Left colon (tissue), 2 donors: ENCODE measurements at regions not wholly inside any gene's neighbourhood (a gene's known extent, or its start where the extent isn't known, plus 50 kb on each side); places are given as distances from the start of the nearest gene placed in this dataset.
"Not testable (repeated sequence)": the region's sequence is repeated elsewhere in the genome, so short reads cannot be mapped to it uniquely, and the experiment has no call there.

Source experiments
- ATAC-seq: fragments of 200-7000 bp; cut with Tn5 transposase; one replicate; pipeline ENCODE4 v1.9.1; 2020; ENCODE audit warnings: mild to moderate bottlenecking, moderate library complexity
- DNase-seq, 2 donors: peaks; one replicate each; pipeline ENCODE4 v3.0.0-alpha.2; 2020
- intact Hi-C, 2 donors: fragments of 100-400 bp; cut with DNase I in 1 of 2; cut with micrococcal nuclease in 1 of 2; formaldehyde crosslinking; loops; one replicate each; pipeline versions ENCODE4 v1.11.2 to v1.14.0; 2022; cut with DNase I, micrococcal nuclease
- donor health status: DM: no; HTN: no; CAD: no.
- donor health status: DM: yes; HTN: yes; CAD: no.

DNA sequence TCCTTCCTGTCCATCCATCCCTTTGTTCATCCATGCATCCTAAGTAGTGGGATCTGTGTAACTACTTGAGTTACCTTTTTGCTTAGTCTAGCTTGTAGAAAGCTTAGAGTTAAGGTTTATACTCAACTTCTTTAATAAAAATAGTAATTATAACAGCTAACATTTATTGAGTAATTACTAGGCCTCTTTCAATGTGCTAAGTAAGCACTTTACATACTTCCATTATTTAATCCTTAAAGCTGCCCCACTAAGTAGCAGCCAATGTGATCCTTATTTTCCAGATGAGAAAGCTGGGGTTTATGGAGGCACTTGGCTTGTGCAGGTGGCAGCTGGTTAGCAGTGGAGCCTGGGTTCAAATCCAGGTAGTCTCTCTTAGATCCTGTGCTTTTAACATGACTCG lies 182.9 kb downstream of the FGF9 start:
- intact Hi-C loops = no loop called here
- no peak for DNase-seq
- ATAC-seq = no peak

DNA sequence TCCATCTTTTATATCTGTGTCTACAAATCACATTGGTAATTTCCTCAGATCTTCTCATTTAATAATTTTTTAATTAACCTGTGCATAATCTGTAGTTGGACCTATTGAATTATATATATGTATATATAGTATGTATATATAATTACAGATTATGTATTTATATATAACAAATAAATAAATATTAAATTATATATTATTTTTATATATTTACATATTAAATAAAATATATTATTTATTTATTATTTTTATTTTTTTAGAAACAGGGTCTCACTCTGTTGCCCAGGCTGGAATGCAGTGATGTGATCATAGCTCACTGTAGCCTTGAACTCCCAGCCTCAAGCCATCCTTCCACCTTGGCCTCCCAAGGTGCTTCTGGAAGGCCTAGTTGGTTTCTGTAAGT lies 197.9 kb downstream of the FGF9 start:
- ATAC-seq = no peak

DNA sequence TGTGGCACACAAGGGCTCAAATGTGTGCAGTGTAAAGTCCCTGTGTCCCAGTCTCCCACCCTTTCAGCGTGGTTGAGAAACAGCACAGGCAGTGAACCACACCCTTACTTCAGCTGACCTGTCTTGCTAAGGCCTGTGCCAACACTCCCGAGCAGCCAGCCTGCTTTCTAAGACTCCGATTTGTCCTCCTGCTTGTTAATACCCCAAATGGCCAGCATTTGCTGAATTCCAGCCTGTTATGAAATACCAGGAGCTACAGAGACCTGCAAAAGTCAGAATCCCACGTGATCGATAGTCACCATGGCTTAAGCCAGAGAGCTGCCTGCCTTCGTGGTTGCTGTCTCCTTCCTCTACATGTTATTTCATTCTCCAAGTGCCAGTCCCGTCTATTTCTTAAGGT lies 200.5 kb downstream of the FGF9 start:
- DNase-seq (no peak), ATAC-seq (peak; percentile 95)
- intact Hi-C loops = no loop called here

More for the DNA sequence above, 197.9 kb downstream of the FGF9 start:
- intact Hi-C loops = no loop called here
- no peak for DNase-seq

DNA sequence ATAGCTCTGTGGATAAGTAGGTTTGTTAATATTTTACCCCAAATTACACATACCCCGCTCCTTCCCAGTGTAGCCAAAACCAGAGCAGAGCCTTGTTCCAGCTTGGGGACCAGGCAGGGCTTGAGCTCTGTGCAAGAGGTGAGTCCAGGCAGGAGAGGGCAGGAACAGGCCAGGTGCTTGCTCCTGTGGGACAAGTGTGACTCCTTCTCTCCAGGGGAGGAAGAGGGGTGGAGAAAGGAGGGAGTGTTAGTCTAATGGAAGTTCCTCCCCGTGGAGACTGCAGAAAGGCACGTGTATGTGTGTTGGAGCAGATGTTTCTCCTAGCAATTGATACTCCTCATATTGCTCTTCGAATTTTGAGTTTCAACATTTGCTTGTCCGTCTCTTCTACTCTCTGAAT lies 201.0 kb downstream of the FGF9 start:
- intact Hi-C loops = no loop called here
- ATAC-seq (peak; percentile 83), DNase-seq (peak in 1 of 2 donors; percentile 38)

DNA sequence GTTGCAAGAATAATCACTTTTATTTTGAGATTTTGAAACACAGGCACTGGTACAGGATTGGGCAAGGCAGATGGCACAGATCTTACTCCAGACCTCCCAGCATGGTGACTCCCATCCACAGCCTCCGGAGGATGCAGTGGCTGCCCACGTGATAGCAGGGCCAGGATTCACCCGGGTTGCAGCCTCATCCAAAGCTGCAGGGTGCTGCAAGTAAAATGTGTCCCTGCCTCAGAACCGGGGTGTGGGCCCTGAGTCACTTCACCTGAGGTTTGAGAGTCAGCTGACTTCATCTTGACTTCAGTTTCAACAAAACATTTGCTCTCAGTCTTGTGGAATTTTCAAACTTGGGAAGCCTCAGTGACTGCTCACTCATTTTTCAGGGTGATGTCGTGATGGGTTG lies 201.9 kb downstream of the FGF9 start:
- no peak for ATAC-seq
- intact Hi-C loops = no loop called here

DNA sequence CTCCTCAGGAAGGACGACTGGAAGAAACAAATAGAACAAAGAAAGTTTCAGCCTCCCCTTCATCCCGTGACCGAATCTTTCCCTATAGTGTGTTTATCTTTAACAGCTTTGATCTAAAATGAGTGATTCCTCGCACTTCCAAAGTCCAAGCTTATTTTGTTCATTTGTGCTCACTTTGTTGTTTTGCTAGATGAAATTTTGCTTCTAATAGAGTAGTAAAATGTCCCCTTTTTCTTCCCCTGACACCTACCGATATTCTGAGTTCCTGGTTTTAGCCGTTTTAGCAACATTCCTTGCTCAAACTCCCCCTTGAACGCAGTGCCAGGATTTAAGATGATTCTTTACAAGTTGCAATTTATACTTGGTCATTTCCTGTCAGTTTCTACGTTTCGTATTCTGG lies 204.2 kb downstream of the FGF9 start:
- DNase-seq = no peak
- ATAC-seq = no peak
- intact Hi-C loops = no loop called here

More for the DNA sequence above, 201.9 kb downstream of the FGF9 start:
- no peak for DNase-seq

DNA sequence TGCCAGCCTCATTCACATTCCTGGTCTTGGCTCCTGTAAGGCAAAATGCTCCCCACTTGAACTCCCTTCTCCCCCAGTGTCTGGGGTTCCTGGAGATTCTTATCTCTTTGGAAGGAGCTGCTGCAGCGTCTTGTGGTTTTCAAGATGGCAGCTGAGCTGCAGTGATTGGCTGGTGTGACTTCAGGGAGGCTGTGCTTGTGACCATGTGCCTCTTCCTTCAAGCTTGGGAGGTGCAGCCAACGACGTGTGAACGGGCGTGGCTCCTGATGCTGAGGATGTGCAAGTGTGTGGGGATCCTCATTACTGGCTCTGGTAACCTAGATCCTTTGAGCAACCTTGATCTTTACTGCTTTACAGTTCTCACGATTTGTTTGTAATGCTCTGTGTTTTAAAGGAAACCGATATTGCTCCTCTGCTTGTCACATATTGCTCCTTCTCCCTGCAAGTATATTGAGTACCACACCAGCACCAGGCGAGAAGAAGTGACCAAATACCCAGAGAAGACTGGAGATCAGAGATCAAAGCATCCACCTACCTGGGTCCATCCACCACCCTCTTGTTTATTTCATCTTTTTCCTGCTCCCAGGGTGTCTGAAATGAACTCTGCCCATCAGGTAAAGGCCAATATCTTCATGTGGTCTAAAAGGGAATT lies 208.5 kb downstream of the FGF9 start:
- intact Hi-C loops = no loop called here
- ATAC-seq (no peak), DNase-seq (no peak)

DNA sequence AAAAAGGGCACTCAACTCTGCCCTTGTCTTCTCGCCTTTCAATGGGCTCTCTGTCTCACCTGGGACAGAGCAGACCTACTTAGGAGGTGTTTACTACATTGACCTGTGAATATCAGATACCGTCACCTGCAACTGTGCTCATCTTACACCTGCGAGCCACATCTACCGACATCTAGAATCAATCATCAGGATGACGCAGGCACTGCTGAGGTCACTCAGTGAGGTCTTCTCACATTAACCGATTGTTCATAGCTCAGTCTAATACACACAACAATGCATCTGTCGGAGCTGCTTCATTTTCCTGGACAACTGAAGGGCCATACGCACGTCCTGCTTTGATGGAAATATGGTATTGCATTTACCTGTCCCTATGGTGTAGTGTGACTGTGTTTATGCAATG lies 211.9 kb downstream of the FGF9 start:
- DNase-seq (no peak), ATAC-seq (no peak)
- intact Hi-C loops = no loop called here

DNA sequence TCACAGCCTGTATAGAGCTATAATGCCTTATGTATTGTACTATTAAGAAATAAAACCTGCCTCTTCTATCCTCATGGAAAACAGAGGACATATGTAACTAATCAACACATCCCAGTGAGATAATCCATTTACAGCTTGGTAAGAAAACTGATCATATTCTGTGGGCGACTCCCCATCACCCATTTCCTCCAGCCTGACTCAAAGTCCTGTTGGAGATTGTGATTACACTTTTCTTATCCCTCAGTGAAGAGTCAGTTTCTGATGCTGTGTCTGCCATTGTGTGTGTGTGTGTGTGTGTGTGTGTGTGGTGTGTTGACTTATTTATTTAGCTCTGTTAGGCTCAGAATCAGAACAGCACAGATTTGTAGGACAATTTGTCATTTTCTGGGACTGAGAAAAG lies 212.8 kb downstream of the FGF9 start:
- ATAC-seq (no peak), DNase-seq (no peak)
- intact Hi-C loops = no loop called here

DNA sequence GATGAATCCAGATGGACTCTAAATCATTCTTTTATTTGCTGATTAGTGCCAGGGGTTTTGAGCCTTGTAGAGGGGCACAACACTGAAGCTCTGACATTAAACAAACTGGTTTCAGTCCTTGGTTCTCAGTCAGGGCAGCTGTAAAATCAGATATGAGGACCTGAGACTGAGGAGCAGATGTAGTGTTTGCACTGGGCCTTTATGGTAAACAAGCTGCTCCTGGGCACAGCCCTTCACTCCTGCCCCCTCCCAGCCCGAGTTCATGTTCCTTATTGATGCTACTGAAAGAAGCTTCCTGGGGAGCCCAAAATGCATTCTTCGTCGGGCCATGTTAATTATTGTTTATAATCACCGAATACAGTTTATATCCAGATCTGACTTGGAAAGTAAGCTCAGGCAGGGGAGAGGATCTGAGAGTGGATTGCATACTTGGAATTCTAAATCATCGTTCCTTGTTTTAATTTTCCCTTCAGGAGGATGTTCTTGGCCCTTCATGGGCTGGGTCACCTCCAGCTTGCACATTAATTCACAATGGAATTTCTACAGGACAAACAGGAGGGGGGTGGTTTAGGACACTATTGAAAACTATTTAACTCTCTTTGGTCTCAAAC lies 213.5 kb downstream of the FGF9 start:
- ATAC-seq (peak; percentile 82), DNase-seq (no peak)
- intact Hi-C loops = no loop called here

DNA sequence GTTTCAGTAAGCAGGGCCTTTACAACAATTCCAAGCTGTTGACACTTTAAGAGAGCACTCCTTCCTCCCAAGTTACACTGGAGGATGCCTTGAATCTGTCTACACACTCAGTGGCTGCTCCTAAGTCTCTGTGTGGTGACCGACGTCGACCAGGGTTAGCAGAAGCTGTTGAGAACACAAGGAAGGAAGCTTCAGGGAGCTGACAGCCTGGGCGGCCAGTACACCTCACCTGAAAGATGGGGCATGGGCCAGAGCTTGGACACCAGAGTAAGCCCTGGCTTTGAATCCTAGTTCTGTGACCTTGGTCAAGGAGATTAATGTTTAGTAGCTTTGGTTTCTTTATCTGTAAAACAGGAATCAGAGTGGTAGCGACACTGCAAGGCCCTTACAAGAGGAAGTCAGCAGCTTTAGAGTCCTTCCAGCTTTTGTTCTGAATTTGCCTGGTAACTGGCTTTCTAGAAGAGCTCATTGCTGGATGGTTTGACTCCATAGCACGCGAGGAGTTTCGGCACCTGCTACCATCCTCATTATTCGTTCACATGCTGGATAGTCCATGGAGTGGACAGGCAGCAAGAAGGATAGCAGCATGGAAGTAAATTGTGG lies 214.2 kb downstream of the FGF9 start:
- no peak for ATAC-seq
- intact Hi-C loops = no loop called here
- DNase-seq = no peak

DNA sequence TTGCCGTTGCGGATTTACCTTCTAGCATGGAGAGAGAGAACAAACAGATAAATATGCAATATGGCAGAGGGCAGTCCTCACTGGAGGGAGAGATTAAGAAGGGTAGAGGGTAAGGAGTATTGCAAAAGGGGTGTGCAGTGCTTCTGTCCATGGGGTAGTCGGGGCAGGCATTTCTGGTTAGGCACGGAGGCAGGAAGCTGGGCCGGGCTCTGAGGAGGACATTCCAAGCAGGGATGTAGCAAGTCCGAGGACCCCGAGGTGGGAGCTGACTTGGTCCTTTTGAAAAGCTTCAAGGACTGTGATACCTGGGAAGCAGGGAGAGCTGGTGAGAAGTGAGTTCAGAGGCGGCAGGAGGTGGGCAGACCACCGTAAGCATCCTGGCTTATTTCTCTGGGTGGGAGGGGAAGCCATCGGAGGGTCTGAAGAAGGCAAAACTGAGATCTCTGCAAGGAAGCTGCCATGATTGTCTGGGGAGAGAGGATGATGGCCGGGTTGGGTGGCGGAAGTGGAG lies 214.9 kb downstream of the FGF9 start:
- no peak for DNase-seq
- ATAC-seq = no peak
- intact Hi-C loops = no loop called here

DNA sequence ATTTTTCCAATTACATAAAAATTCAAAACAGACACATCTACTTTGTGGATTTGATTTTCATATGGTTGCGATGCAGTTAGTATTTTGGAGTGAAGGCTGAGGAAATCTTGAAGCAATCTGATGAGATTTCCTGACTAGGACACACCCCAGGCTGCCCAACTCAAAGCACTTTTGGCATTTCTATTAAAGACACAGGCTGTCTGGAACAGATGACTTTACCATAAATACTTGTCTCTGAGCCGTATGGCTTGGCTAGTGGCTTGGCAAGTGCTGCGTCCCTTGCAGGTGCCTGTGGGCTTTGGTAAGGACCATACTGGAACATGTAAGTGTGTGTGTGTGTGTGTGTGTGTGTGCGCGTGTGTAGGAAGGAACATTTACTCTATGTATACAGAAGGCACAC lies 218.8 kb downstream of the FGF9 start:
- intact Hi-C loops = no loop called here
- DNase-seq (no peak), ATAC-seq (no peak)

DNA sequence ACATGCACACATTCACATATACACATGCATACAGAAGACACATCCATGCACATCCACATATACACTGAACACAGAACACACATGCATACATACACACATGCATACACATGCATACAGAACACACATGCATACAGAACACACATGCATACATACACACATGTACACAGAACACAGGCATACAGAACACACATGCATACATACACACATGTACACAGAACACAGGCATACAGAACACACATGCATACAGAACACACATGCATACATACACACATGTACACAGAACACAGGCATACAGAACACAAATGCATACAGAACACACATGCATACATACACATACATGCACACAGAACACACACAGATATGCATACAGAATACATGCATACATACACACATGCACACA lies 219.3 kb downstream of the FGF9 start:
- intact Hi-C loops, ATAC-seq, DNase-seq: not testable (repeated sequence)

DNA sequence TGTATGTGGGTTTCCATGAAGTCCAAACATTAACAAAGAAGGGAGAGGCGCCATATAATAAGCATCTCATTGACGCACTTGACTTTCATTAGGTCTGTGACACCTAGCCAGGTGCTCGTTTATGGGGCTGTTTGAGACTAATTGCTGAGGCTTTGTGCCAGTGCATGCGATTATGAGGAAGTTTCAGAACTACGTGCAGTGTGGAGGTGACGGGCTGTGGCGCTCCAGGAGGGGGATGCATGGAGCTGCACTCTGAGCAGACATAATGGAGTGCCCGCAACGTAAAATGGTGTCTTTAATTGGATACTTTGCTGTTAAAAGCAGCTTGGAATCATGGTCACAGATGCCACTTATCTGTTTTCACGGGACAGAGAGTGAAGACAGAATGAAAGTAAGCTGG lies 223.2 kb downstream of the FGF9 start:
- peak; percentile 90 for ATAC-seq
- intact Hi-C loops = no loop called here
- peak; percentile 70 to 82 for DNase-seq

DNA sequence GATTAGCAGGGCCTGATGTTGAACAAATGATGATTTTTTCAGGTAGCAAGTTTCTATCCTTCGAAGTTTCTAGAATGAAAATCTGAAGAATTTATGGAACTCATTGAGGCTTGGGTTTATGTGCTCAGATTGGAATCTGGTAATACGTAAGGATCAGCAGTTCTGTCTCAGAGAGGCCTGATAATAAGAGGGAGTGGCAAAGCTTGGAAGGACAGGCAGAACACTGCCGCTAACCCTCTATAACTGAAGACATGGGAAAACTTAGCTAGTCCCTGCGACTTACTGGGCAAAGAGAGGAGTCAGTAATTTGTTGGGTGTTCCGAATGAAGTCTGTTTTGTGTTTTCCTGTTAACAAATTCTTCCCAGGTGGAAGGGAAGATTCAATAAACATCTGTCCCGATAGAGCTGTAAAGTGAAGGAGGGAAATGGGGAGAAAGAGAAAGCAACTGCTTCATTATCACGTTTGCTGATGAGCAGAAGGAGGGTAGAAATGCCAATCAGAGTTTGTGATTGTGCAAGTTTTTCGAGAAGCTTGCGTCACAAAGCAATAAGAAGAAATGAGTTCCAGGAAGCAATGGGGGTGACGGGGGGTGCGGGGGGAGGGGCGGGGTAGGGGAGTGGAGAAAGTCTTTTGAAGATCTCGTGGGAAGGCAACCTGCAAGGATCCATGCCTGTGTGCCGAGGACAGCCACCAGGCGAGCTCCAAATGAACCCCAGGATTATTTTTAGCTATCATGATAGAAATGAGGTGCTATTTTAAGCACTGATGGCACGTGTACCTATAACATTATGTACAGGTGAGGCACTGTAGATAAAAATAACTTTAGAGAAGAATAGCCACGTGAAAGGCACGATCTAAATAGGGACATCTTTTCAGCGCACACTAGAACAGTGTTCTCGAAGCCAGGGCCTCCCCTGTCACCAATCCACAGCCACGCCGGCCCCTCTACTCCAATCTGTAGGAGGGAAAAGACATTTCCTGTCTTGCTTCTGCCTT lies 224.1 kb downstream of the FGF9 start:
- DNase-seq (no peak), ATAC-seq (peak; percentile 70)
- intact Hi-C loops = no loop called here

DNA sequence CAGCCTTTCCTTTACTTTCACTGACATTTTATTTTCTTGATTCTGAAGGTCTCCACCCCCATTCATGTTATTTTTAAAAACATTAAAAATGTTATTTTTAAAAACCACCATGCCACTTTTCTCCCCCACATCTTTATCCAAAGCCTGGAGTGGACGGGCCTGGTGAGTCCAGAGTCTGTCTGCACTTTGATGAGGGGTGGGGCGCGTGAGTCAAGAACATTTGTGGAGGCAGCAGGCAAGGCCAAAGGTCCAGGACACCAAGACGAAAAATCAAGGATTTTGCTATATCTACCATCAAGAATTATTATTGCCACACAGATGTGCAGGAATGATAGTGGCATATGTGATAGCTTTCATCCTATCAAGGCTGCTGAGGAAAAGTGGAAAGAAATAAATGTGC lies 224.9 kb downstream of the FGF9 start:
- intact Hi-C loops = no loop called here
- ATAC-seq = peak; percentile 67
- DNase-seq = peak; percentile 59 to 75

DNA sequence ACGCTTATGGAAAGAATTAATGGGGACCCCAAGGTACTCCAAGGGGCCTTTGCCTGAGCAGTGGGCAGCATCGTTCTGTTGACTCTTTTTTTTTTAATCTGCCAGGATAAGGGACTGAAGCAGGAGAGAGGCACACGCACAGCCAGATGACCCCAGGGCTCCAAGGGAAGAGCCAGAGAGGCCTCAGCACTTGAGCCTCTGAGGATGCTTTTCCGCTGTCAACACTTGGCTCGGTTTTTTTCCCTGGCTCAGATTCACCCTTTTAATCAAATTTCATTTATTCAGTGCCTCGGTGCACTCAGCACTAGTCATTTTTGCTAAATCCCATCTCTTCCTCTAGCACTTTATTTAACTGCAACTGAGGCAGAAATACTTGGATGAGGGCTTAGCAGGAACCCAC lies 226.3 kb downstream of the FGF9 start:
- intact Hi-C loops = no loop called here
- DNase-seq = no peak
- no peak for ATAC-seq

DNA sequence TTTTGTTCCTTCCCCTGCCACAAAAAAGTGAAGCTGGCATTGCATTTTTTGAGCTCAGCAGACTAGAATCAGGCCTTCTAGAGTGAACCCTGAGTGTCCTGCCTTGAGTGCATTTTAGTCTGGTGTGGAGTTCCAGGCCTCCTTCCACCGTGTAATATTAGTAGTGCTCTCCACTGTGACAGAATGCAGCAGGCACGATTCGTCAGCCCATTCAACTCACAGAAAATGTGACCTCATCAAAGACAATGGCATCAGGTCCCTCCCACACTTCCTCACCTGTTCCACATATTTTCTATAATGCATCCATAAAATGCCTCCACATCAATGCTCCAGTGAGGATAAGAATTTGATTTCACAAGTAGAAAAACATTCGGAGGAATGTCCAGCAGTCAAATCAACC lies 227.6 kb downstream of the FGF9 start:
- intact Hi-C loops = no loop called here
- ATAC-seq (no peak), DNase-seq (no peak)
